ENCODE measurements at regions not wholly inside any gene's neighbourhood (a gene's known extent, or its start where the extent isn't known, plus 50 kb on each side); places are given as distances from the start of the nearest gene placed in this dataset.

- TF ChIP-seq, protein P1, sequence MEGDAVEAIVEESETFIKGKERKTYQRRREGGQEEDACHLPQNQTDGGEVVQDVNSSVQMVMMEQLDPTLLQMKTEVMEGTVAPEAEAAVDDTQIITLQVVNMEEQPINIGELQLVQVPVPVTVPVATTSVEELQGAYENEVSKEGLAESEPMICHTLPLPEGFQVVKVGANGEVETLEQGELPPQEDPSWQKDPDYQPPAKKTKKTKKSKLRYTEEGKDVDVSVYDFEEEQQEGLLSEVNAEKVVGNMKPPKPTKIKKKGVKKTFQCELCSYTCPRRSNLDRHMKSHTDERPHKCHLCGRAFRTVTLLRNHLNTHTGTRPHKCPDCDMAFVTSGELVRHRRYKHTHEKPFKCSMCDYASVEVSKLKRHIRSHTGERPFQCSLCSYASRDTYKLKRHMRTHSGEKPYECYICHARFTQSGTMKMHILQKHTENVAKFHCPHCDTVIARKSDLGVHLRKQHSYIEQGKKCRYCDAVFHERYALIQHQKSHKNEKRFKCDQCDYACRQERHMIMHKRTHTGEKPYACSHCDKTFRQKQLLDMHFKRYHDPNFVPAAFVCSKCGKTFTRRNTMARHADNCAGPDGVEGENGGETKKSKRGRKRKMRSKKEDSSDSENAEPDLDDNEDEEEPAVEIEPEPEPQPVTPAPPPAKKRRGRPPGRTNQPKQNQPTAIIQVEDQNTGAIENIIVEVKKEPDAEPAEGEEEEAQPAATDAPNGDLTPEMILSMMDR (IDR thresholded peaks at IDR 0.05): no peak
- ChIA-PET POLR2A (no interaction called here), CTCF (no interaction called here)
- Mint-ChIP-seq H3K4me1 (no peaks in the 10 kb centered on the region), H3K36me3 (ENCODE audit: low read depth) (no peaks in the 10 kb centered on the region), H3K4me3 (no peak overlapping the region), H3K27ac (no peak overlapping the region), H3K9me3 (no peaks in the 10 kb centered on the region), H3K27me3 (no peaks in the 10 kb centered on the region)
- no peak for DNase-seq
- ATAC-seq (ENCODE audit: low read depth): no peak
- intact Hi-C loops (cut with micrococcal nuclease): no loop called here
Observed at GRCh38 chr6:113039005-113039404, 691.9 kb downstream of the RFPL4B start.

DNA sequence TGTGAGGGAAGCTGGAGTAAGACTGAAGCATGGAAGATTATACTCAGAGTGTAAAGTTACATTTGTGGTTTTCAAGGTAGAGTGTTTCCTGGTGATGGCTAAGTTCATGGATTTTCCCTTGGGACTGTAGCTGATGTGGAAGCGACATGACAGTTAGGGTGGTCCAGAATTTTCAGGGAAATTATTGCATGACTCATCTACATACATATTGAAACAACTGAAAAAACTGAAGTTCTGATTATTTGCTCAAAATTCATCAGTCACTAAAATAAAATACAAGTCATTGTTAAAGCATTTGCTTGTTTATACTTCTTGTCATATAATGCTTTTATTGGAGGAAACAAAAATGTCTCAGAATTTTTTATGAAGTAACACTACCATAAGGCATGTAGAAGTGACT is 700.0 kb downstream of the RFPL4B start:
- no peak overlapping the region for H3K4me3 Mint-ChIP-seq
- POLR2A ChIA-PET: no interaction called here

DNA sequence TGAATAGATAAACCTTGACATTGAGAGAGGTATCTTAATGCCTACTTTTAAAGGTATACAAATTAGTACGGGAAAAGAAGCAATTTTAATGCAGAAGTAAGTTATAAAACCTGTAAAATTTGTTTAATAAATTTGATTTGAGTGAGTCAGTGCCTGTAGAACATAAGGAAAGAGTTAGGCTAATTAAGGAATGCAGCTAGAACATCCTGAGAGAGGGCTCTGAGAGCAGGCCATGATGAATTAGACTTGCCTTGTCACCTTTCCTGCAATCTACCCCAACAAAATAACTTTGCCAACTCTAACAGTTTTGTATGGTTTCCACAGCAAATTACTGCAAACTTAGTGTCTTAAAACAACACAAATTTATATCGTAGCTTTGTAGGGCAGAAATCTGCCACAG is 700.8 kb downstream of the RFPL4B start:
- DNase-seq: no peak
- no peaks in the 10 kb centered on the region for H3K4me1 Mint-ChIP-seq
- no peaks in the 10 kb centered on the region for H3K36me3 Mint-ChIP-seq (ENCODE audit: low read depth)
- ChIA-PET POLR2A (no interaction called here), CTCF (no interaction called here)
- H3K27me3 Mint-ChIP-seq: peaks cover 3% of the 10 kb centered on the region
- no peak overlapping the region for H3K4me3 Mint-ChIP-seq
- ATAC-seq (ENCODE audit: low read depth): no peak
- TF ChIP-seq, protein P1 (IDR thresholded peaks at IDR 0.05): no peak
- intact Hi-C loops (cut with micrococcal nuclease): no loop called here
- no peak overlapping the region for H3K27ac Mint-ChIP-seq
- no peaks in the 10 kb centered on the region for H3K9me3 Mint-ChIP-seq

More for the DNA sequence above, 700.0 kb downstream of the RFPL4B start:
- H3K36me3 Mint-ChIP-seq (ENCODE audit: low read depth): no peaks in the 10 kb centered on the region
- CTCF ChIA-PET: no interaction called here
- ATAC-seq (ENCODE audit: low read depth) (no peak), DNase-seq (no peak)
- TF ChIP-seq, protein P1 (IDR thresholded peaks at IDR 0.05): no peak
- peaks cover 3% of the 10 kb centered on the region for H3K27me3 Mint-ChIP-seq
- intact Hi-C loops (cut with micrococcal nuclease): no loop called here
- no peaks in the 10 kb centered on the region for H3K4me1 Mint-ChIP-seq
- no peak overlapping the region for H3K27ac Mint-ChIP-seq
- H3K9me3 Mint-ChIP-seq: no peaks in the 10 kb centered on the region

GRCh38 chr6:113048741-113049140 is 701.6 kb downstream of the RFPL4B start:
- CTCF ChIA-PET: no interaction called here
- DNase-seq: no peak
- peaks cover 3% of the 10 kb centered on the region for H3K27me3 Mint-ChIP-seq

DNA sequence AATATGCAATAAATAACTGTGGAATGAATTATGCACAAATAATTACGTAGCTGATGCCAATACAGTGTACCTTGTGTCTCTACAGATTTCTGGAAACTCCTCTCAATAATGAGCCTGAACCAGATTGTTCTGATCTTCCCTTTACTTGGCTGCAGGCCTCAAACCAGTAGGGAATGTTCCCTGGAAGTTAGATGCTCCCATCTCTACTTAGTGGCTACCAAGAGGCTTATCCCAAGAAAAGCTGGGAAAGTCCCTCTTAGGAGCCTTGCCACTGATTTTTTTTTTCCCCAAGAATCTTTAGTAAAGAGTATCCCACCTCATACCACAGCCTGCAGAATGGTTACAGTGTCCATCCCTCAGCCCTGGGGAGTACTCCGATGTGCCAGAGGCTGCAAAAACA is 702.1 kb downstream of the RFPL4B start:
- no peak for ATAC-seq (ENCODE audit: low read depth)
- no peak overlapping the region for H3K27ac Mint-ChIP-seq
- CTCF ChIA-PET: no interaction called here
- H3K36me3 Mint-ChIP-seq (ENCODE audit: low read depth): no peaks in the 10 kb centered on the region
- no peak for DNase-seq
- TF ChIP-seq, protein P1 (IDR thresholded peaks at IDR 0.05): no peak
- H3K9me3 Mint-ChIP-seq: no peaks in the 10 kb centered on the region
- peaks cover 3% of the 10 kb centered on the region for H3K27me3 Mint-ChIP-seq
- no peaks in the 10 kb centered on the region for H3K4me1 Mint-ChIP-seq
- no peak overlapping the region for H3K4me3 Mint-ChIP-seq
- intact Hi-C loops (cut with micrococcal nuclease): no loop called here
- POLR2A ChIA-PET: no interaction called here

More at GRCh38 chr6:113048741-113049140, 701.6 kb downstream of the RFPL4B start:
- Mint-ChIP-seq H3K27ac (no peak overlapping the region), H3K4me3 (no peak overlapping the region), H3K36me3 (ENCODE audit: low read depth) (no peaks in the 10 kb centered on the region), H3K4me1 (no peaks in the 10 kb centered on the region), H3K9me3 (no peaks in the 10 kb centered on the region)
- POLR2A ChIA-PET: no interaction called here
- intact Hi-C loops (cut with micrococcal nuclease): no loop called here
- ATAC-seq (ENCODE audit: low read depth): no peak
- TF ChIP-seq, protein P1 (IDR thresholded peaks at IDR 0.05): no peak
